ENCODE measurements at regions not wholly inside any gene's neighbourhood (a gene's known extent, or its start where the extent isn't known, plus 50 kb on each side); places are given as distances from the start of the nearest gene placed in this dataset.
"Not testable (repeated sequence)": the region's sequence is repeated elsewhere in the genome, so short reads cannot be mapped to it uniquely, and the experiment has no call there.

DNA sequence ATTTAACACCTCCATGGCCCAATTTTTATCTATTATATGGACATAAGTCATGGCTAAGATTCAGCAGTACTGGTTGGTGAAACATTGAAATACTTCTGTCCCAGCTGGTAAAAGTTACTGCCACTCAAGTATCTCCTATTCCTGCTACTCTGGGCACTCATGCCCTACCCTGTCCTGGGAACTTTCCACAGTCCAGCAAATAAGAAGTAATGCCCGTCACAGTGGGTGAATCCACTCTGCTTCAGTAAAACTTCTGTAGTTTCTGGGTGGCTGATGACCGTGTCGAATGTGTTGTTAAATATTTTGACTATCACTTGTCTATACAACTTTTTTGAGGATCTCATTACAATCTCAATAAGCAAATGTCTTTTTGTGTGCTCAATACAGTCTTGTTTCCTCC, 209.3 kb upstream of the IGF1 start:
- Mint-ChIP-seq H3K36me3 (no peaks in the 10 kb centered on the region), H3K4me3 (no peak overlapping the region), H3K4me1 (no peaks in the 10 kb centered on the region), H3K27ac (no peak overlapping the region), H3K9me3 (peaks cover 6% of the 10 kb centered on the region)
- DNase-seq (ENCODE audit: low spot score in 2 of 2) (no peak), ATAC-seq (no peak)

DNA sequence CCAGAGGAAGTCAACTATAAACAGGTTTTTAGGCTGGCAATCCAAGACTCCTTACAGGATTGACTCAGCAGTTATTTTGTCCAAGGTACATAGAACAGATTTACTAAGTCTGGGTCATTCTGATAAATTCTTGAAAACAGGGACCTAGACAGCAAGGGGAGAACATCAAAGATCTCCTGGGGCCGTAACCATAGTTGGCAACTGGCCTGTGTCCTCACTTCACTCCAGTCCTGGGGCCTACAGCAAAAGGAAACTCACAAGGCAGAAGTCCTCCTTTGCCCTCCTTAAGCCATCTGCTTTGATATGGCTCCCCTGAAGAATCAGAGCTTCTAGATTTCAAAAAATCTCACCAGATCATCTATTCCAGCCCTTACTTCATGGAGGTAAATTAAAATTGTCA, 207.2 kb upstream of the IGF1 start:
- Mint-ChIP-seq H3K27ac (no peak overlapping the region), H3K4me1 (no peaks in the 10 kb centered on the region), H3K9me3 (no peaks in the 10 kb centered on the region), H3K4me3 (no peak overlapping the region), H3K36me3 (no peaks in the 10 kb centered on the region)
- ATAC-seq = no peak
- no peak for DNase-seq (ENCODE audit: low spot score in 2 of 2)

GRCh38 chr12:102685841-102686240, 205.5 kb upstream of the IGF1 start:
- ATAC-seq = no peak
- no peak overlapping the region for H3K27ac Mint-ChIP-seq
- no peak for DNase-seq (ENCODE audit: low spot score in 2 of 2)
- no peak overlapping the region for H3K4me3 Mint-ChIP-seq
- no peaks in the 10 kb centered on the region for H3K4me1 Mint-ChIP-seq
- H3K9me3 Mint-ChIP-seq = no peaks in the 10 kb centered on the region
- H3K36me3 Mint-ChIP-seq = no peaks in the 10 kb centered on the region

DNA sequence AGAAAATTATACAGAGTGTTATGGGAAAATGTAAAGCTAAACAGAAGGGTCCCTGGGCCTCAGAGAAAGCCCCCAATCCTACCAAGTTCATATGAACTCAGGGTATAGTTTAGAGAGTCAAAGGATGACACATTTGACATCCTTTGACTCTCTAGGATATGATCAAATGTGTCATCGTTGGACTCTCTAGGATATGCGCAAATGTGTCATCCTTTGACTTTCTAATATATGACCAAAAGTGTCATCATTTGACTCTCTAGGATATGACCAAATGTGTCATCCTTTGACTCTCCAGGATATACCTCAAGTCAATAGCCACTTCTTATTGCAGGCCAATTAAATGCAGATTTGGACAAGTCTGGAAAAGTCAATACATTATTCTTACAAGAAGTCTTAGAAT, 204.8 kb upstream of the IGF1 start:
- DNase-seq (ENCODE audit: low spot score in 2 of 2) (no peak), ATAC-seq (no peak)
- Mint-ChIP-seq H3K9me3 (no peaks in the 10 kb centered on the region), H3K4me3 (no peak overlapping the region), H3K4me1 (no peaks in the 10 kb centered on the region), H3K36me3 (no peaks in the 10 kb centered on the region), H3K27ac (no peak overlapping the region)

GRCh38 chr12:102682366-102683289, 202.3 kb upstream of the IGF1 start:
- DNase-seq (ENCODE audit: low spot score in 2 of 2) (no peak), ATAC-seq (peak; percentile 28)
- H3K36me3 Mint-ChIP-seq = no peaks in the 10 kb centered on the region
- H3K9me3 Mint-ChIP-seq = peaks cover 3% of the 10 kb centered on the region
- no peaks in the 10 kb centered on the region for H3K4me1 Mint-ChIP-seq
- H3K4me3 Mint-ChIP-seq = no peak overlapping the region
- no peak overlapping the region for H3K27ac Mint-ChIP-seq

- Mint-ChIP-seq H3K36me3 (no peaks in the 10 kb centered on the region), H3K27ac (no peak overlapping the region), H3K4me3 (no peak overlapping the region), H3K9me3 (peaks cover 3% of the 10 kb centered on the region), H3K4me1 (no peaks in the 10 kb centered on the region)
- DNase-seq (ENCODE audit: low spot score in 2 of 2) (no peak), ATAC-seq (no peak)
These were observed 201.4 kb upstream of the IGF1 start for GRCh38 chr12:102681747-102682146.

DNA sequence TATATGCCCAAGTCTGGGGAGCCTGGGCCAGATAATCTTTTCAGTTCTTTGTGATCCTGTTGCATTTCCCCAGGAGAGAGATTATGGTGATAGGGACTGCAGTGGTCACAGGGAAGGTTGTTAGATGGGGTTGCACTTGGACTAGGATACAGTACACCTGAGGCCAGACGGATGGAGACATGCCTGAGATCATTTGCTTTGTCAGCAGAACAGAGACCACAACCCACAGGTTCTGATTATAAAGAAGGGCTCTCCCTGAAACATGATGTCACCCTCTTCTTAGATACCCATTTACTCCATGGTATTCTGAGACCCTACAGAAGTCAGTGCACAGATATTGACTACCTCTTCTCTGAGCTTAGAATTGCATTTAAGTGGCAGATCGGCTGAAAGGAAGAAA, 200.9 kb upstream of the IGF1 start:
- H3K27ac Mint-ChIP-seq = no peak overlapping the region
- DNase-seq (ENCODE audit: low spot score in 2 of 2) = no peak
- peaks cover 4% of the 10 kb centered on the region for H3K9me3 Mint-ChIP-seq
- no peaks in the 10 kb centered on the region for H3K4me1 Mint-ChIP-seq
- ATAC-seq = no peak
- H3K36me3 Mint-ChIP-seq = no peaks in the 10 kb centered on the region
- H3K4me3 Mint-ChIP-seq = no peak overlapping the region

- H3K9me3 Mint-ChIP-seq = peaks cover 5% of the 10 kb centered on the region
- DNase-seq (ENCODE audit: low spot score in 2 of 2) (no peak), ATAC-seq (no peak)
- H3K4me1 Mint-ChIP-seq = no peaks in the 10 kb centered on the region
- H3K4me3 Mint-ChIP-seq = no peak overlapping the region
- no peak overlapping the region for H3K27ac Mint-ChIP-seq
- H3K36me3 Mint-ChIP-seq = no peaks in the 10 kb centered on the region
These were observed 199.9 kb upstream of the IGF1 start for GRCh38 chr12:102680304-102680703.

GRCh38 chr12:102676812-102677211, 196.4 kb upstream of the IGF1 start:
- no peaks in the 10 kb centered on the region for H3K4me1 Mint-ChIP-seq
- H3K9me3 Mint-ChIP-seq = peaks cover 16% of the 10 kb centered on the region
- no peaks in the 10 kb centered on the region for H3K36me3 Mint-ChIP-seq
- H3K4me3 Mint-ChIP-seq = no peak overlapping the region
- no peak for DNase-seq (ENCODE audit: low spot score in 2 of 2)
- H3K27ac Mint-ChIP-seq = no peak overlapping the region
- ATAC-seq = no peak

DNA sequence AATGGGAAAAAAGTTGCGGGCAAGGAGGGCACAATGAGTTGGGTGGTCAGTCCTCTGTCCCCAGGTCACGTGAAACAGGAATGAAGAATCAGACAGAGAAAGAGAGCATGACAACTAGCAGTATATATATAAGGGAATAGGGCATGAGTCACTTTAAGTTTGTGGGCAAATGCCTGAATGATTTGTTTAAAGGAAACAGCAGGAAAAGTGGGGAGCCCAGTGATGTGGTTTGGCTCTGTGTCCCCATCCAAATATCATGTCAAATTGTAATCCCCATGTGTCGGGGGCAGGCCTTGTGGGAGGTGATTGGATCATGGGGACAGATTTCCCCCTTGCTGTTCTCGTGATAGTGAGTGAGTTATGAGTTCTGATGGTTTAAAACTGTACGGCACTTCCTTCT, 195.3 kb upstream of the IGF1 start:
- no peak overlapping the region for H3K27ac Mint-ChIP-seq
- H3K36me3 Mint-ChIP-seq = no peaks in the 10 kb centered on the region
- peaks cover 16% of the 10 kb centered on the region for H3K9me3 Mint-ChIP-seq
- H3K4me3 Mint-ChIP-seq = no peak overlapping the region
- no peaks in the 10 kb centered on the region for H3K4me1 Mint-ChIP-seq
- no peak for DNase-seq (ENCODE audit: low spot score in 2 of 2)
- no peak for ATAC-seq

GRCh38 chr12:102673606-102674005, 193.2 kb upstream of the IGF1 start:
- Mint-ChIP-seq H3K4me1 (no peaks in the 10 kb centered on the region), H3K4me3 (no peak overlapping the region), H3K9me3 (peaks cover 15% of the 10 kb centered on the region), H3K36me3 (no peaks in the 10 kb centered on the region), H3K27ac (no peak overlapping the region)
- ATAC-seq (no peak), DNase-seq (ENCODE audit: low spot score in 2 of 2) (no peak)

- not testable (repeated sequence) for H3K4me3 Mint-ChIP-seq; H3K27ac Mint-ChIP-seq; H3K4me1 Mint-ChIP-seq; ATAC-seq; DNase-seq (ENCODE audit: low spot score in 2 of 2); H3K36me3 Mint-ChIP-seq
- peaks cover 15% of the 10 kb centered on the region for H3K9me3 Mint-ChIP-seq
These were observed 191.8 kb upstream of the IGF1 start for GRCh38 chr12:102672212-102672611.

DNA sequence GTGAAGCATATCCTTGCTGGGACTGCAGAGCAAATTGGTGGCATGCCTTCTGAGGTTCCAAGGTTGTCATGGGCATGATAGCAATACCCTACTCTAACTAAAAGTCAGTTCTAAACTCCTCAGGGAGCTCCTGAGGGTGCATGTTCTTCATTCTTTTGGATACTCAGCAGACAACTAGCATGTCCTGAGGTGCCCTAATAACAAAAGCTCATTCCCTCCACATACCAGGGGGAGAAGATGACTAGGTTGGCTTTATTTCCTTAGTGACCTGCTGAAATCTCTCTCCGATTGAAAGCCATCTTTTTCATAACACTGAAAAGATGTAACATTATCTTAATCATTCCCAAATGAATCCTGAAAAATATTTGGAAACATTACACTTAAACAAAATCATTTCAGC, 188.7 kb upstream of the IGF1 start:
- no peaks in the 10 kb centered on the region for H3K36me3 Mint-ChIP-seq
- H3K9me3 Mint-ChIP-seq = peaks cover 9% of the 10 kb centered on the region
- no peaks in the 10 kb centered on the region for H3K4me1 Mint-ChIP-seq
- no peak overlapping the region for H3K4me3 Mint-ChIP-seq
- DNase-seq (ENCODE audit: low spot score in 2 of 2) = no peak
- no peak overlapping the region for H3K27ac Mint-ChIP-seq
- no peak for ATAC-seq

DNA sequence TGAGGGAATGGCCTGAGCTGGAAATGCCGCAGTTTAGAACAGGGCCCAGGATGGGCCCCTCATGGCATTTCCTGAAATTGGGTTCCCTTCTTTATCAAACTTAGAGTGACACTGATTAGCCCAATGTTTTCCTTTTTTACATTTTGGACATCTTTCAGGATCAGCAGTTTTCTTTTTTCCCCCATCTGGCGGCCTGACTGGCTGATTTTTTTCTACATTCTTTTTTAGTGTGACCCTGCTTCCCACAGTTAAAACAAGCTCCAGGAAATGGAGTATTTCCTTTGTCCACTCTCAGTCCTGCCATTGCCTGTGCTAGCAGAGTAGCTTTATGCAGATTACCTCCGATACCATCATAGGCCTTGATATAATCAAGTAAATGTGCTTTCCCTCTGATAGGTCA, 185.8 kb upstream of the IGF1 start:
- H3K9me3 Mint-ChIP-seq; DNase-seq (ENCODE audit: low spot score in 2 of 2); H3K36me3 Mint-ChIP-seq; H3K27ac Mint-ChIP-seq; H3K4me1 Mint-ChIP-seq; ATAC-seq; H3K4me3 Mint-ChIP-seq: not testable (repeated sequence)

DNA sequence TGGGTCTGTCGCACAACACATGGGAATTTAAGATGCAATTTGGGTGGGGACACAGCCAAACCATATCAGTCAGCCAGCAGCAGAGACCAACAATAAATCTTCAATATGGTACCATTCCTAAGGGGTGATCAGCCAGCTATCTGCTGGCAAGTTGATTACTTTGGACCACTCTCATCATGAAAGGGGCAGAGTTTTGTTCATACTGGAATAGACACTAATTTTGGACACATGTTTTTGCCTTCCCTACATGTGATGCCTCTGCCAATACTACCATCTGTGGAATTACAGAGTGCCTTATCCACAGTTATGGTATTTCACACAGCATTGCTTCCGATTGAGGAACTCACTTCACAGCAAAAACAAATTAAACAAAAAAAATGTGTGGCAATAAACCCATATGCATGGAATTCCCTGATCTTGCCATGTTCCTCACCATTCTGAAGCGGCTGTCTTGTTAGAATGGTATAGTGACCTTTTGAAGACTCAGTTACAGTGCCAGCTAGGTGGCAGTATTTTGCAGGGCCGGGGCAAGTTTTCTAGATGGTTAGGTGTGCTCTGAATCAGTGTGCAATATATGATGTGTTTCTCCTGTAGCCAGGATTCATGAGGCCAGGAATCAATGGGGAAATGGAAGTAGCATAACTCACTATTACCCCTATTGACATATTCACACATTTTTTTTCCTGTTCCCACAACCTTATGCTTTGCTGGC, 179.0 kb upstream of the IGF1 start:
- ATAC-seq = no peak
- no peaks in the 10 kb centered on the region for H3K36me3 Mint-ChIP-seq
- H3K9me3 Mint-ChIP-seq = peaks cover 7% of the 10 kb centered on the region
- no peak overlapping the region for H3K27ac Mint-ChIP-seq
- no peak for DNase-seq (ENCODE audit: low spot score in 2 of 2)
- H3K4me3 Mint-ChIP-seq = no peak overlapping the region
- H3K4me1 Mint-ChIP-seq = no peaks in the 10 kb centered on the region

GRCh38 chr12:102653406-102653805, 173.0 kb upstream of the IGF1 start:
- H3K9me3 Mint-ChIP-seq = peaks cover 2% of the 10 kb centered on the region
- DNase-seq (ENCODE audit: low spot score in 2 of 2) = no peak

More at GRCh38 chr12:102653406-102653805, 173.0 kb upstream of the IGF1 start:
- no peak for ATAC-seq
- Mint-ChIP-seq H3K36me3 (no peaks in the 10 kb centered on the region), H3K4me3 (no peak overlapping the region), H3K4me1 (no peaks in the 10 kb centered on the region), H3K27ac (no peak overlapping the region)
